ENCODE measurements at regions not wholly inside any gene's neighbourhood (a gene's known extent, or its start where the extent isn't known, plus 50 kb on each side); places are given as distances from the start of the nearest gene placed in this dataset.

GRCh38 chr2:40507432-40507831, 55.5 kb upstream of the SLC8A1 start:
- no peak for DNase-seq (ENCODE audit: low read depth, low spot score)

DNA sequence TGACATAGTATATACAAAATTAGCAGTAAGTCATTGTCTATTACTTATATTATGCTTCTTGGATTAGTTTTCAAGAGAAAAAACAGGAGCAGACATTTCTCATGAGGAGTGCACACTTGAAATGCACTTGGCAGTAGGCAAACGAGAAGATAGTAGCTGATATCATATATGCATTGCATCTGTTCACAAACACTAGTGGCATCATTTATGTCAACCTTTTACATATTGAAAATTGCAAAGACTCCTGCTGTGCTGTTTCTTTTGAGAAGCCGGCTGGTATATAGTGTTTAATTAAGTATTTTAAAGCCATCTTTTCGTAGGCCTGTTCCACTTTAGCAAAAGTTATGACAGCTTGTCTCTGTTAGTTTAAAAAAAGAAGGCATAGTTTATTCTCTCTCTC, 58.4 kb upstream of the SLC8A1 start:
- DNase-seq (ENCODE audit: low read depth, low spot score) = no peak

- DNase-seq (ENCODE audit: low read depth, low spot score) = no peak
These were observed 59.8 kb upstream of the SLC8A1 start for GRCh38 chr2:40511661-40512213.

GRCh38 chr2:40512256-40512655, 60.4 kb upstream of the SLC8A1 start:
- no peak for DNase-seq (ENCODE audit: low read depth, low spot score)

GRCh38 chr2:40513201-40513600, 61.3 kb upstream of the SLC8A1 start:
- DNase-seq (ENCODE audit: low read depth, low spot score) = no peak

- no peak for DNase-seq (ENCODE audit: low read depth, low spot score)
These were observed 64.7 kb upstream of the SLC8A1 start for GRCh38 chr2:40516604-40517003.

DNA sequence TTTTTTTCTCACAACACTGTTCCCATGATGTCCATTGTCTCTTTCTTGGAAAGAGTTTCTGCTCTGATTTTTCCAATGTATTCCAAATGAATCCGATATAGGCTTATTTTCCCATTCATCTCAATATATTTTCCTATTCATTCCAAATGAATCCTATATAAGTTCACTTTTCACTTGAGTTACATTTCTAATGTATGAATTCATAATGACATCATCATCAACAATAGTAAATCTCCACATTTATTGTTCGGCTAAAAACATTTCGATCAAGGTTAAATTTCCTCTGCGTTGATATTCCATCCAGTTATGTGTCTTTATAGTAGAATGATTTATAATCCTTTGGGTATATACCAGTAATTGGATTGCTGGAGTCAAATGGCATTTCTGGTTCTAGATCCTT, 76.7 kb upstream of the SLC8A1 start:
- no peak for DNase-seq (ENCODE audit: low read depth, low spot score)

DNA sequence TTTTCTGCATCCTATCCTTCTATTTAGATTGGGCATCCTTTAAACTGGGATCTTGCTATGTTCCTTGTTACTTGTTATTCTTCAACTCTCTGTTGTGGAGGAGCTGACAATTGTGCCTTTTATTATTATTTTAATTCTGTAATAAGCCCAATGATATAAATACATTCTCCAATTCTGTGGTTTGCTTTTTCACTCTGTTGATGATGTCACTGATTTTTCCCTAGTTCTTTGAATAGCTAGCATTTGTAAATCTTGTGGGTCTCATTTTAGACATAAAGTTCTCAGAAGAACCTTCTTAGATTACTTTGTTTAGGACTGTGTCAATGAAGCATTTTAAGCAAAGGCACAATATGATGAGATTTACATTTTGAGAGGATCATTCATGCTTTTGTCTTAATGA, 79.5 kb upstream of the SLC8A1 start:
- no peak for DNase-seq (ENCODE audit: low read depth, low spot score)

- no peak for DNase-seq (ENCODE audit: low read depth, low spot score)
These were observed 82.6 kb upstream of the SLC8A1 start for GRCh38 chr2:40534528-40534927.

DNA sequence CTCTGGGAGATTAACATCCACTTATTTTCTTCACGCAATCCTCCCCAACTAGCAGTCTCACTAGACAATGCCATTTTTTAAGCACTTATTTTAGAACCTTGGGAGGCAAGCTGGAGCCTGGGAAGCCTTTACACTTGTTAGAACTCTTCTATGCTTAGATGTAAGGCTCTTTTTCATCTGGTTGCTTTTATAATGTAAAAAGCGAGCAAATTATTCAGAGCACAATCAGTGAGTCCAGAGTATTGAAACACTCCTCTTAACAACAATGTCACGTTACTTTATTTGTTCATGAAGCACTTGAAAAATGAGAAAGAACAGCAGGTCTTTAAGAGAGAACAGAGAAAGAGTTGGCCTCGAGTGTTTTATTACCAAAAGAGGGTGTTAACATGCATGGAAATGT, 84.1 kb upstream of the SLC8A1 start:
- no peak for DNase-seq (ENCODE audit: low read depth, low spot score)

DNA sequence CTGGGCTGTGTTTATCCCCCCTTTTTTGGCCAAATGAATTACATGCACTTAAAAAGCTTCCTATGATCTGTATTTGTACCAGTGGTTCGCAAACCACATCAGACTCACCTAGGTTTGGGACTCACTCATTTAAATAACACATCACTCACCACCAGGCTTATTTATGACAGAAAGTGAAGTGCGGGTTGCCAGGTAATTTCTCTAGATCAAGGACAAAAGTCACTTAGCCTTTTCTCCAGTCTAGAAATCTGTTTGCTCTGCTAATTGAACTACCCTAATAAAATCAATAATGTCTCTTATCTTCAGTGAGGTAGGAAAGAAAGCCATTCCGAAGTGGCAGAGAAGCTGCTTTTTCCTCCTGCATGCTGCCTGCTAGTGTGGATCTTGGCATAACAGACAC, 88.1 kb upstream of the SLC8A1 start:
- DNase-seq (ENCODE audit: low read depth, low spot score) = no peak

DNA sequence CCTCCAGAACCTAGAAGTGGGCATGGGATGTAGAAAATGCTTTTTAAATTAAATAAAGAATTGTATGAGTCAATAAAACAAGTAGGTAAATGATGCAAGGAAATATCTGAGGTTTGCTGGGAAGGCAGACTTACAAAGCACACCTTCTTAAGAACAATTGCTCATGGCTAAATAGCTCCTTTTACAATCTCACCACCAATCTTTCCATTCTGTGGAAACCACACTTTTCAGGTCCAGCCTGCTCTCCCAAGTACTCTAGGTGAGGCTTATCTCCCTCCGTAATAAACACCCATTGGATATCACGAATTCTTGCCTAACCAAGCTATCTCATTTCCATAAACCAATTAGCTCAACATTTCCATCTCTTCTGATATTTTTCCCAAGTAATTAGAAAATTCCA, 91.5 kb upstream of the SLC8A1 start:
- DNase-seq (ENCODE audit: low read depth, low spot score) = no peak

GRCh38 chr2:40544072-40544471, 92.2 kb upstream of the SLC8A1 start:
- no peak for DNase-seq (ENCODE audit: low read depth, low spot score)

DNA sequence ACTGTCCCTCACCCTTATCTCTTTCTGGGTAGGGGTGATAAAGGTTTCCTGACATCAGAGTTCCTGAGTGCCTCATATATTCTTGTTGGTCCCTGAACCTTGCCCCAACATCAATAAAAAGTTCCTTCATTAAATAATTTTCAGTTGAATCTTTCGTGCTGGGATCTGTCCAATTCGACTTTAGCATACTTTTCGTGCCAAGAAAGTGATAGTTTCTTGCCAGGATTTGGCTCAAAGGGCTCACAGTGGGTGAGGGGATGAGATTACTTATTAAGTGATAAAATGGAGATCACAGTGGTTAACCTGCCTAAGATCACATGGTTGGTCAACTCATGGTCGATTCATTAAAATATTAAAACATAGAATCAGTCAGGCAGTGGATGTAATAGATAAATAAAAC, 93.8 kb upstream of the SLC8A1 start:
- no peak for DNase-seq (ENCODE audit: low read depth, low spot score)

DNA sequence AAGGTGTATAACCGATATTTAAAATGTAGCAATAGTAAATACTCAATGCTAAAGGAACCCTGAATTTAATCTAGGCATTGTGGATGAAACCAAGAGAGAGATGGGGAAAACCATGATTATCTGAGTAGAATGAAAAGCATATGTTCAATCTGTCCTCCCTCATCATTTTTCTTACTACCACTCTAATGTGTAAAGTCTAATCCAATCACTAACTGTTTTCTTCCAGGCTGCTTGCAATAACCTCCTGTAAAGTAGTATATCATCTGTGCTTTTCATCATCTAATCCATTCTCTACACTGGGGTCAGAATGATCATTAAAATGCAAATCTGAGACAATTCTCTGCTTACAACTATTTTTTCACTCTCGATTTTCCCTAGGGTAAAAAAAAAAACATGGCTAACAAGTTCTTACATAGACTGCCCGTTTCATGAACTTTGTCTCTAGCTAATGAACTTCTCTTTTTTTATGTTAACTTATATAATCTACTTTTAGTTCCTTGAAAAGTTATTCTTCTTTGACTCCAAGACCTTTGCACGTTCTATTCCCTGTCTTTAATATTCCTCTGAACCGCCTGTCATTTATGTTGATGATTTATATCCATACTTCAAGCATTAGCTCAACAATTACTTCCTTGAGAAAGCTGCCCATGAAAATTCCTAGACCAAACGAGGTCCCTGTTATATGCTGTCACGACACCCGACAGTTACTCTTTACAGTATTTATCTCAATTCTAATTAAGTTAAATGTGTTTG, 94.7 kb upstream of the SLC8A1 start:
- no peak for DNase-seq (ENCODE audit: low read depth, low spot score)

DNA sequence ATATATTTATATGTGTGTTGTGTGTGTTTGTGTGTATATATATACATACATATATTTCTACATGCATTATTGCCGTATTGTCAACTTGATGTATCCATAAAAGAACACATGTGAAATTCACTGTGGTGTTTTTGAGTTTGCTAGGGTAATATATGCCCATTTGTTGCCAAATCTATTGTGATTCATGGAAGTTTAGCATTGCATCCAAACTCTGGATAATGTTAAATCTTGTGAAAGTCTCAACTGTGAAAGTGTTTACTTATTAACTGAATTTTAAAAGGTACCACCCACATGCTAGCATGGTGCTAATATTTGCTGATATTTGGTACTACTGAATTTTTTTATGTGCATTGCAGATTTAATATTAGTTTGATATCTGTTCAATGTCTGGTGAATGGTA, 96.6 kb upstream of the SLC8A1 start:
- no peak for DNase-seq (ENCODE audit: low read depth, low spot score)

- no peak for DNase-seq (ENCODE audit: low read depth, low spot score)
These were observed 98.2 kb upstream of the SLC8A1 start for GRCh38 chr2:40550085-40550484.

- DNase-seq (ENCODE audit: low read depth, low spot score) = no peak
These were observed 99.2 kb upstream of the SLC8A1 start for GRCh38 chr2:40551081-40551480.

DNA sequence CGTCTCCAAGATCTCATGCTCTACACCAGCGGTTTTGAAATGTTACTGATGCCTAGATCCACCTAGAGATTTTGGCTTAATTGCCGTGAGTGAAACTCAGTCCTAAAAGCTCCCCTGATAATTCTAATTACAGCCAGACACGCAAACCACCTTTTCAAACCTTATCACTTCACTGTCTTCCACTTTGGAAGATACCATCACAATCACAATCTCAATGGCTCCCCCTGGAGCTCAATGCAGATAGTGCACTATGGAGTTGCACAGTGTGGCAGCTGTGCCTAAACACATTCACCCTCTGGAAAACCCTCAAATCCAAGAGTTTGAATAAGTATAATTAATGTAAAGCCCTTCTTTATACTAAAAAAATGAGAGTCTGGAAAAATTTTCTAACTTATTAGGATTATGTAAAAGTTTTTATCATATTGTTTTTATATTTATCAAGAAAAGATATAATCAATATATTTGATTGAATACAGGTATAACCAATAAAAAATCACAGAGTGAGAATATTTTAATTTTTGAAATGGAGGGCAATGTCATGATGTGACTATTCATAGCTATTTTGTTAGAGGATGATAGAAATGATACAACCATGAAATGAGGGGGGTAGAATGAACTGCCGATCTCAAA, 102.9 kb upstream of the SLC8A1 start:
- DNase-seq (ENCODE audit: low read depth, low spot score) = peak; percentile 48

DNA sequence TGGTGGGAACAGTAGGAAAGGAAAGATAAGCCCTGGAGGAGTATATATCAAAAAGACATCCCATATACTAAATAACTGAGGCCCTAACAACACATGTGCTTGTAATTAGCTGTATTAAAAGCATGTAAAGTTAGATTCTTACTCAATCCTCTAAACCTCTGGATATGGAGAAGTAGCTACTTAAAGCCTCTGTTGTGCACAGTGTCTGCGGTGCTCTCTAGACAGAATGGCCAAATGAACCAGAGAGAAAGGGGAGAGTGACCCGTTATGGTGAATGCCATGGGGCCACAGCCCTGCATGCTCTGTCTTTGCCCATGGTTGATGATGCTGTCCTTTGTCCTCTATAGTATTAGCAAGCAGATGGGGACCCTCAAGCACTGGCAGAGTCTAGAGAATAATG, 104.4 kb upstream of the SLC8A1 start:
- DNase-seq (ENCODE audit: low read depth, low spot score) = no peak

GRCh38 chr2:40556739-40557138, 104.8 kb upstream of the SLC8A1 start:
- no peak for DNase-seq (ENCODE audit: low read depth, low spot score)

DNA sequence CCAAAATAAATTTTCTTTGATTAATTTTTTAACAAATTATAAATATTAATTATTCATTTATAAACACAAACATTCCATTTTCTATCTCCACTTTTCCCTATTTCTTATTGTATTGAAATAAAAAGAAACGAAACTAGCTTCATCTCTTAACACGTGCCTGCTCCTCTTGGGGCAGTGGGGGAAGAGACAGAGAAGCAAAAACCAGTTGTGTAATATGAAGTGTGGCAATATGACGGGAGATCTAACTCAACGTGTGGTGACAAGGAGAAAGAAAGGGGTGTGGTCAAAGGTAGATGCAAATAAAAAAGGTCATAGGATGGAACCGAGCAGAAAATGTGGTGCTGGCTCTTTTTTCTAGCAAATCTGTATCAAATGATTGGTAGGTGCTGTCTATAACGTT, 106.9 kb upstream of the SLC8A1 start:
- DNase-seq (ENCODE audit: low read depth, low spot score) = no peak

DNA sequence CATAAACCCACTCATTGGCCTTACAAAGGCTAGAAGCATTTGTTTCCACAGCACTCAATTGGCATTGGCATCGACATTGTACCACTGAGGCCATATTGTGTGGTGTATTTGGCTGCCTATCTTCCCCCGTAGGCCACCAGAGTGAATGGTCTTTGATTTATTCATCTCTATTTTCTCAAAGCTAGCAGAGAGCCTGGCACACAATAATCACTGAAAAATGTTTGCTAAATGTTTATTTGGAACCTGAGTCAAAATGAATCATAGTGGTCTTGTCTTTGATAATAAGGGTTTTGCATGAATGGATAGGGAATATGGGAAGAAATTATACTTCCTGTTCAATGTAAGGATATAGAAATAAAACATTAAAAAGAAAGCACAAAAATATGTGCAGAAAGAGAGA, 107.3 kb upstream of the SLC8A1 start:
- DNase-seq (ENCODE audit: low read depth, low spot score) = no peak

All from ELF-1 (cell line).